Chondrocyte (in vitro differentiated cells): ENCODE measurements at regions not wholly inside any gene's neighbourhood (a gene's known extent, or its start where the extent isn't known, plus 50 kb on each side); places are given as distances from the start of the nearest gene placed in this dataset.

Experiments used
- DNase-seq: peaks from one replicate; pipeline ENCODE4 v3.0.0; 2021; ENCODE audit warnings: mixed read lengths, low spot score
- H3K27ac Mint-ChIP-seq: one replicate; pipeline ENCODE4 v1.8.0; 2021; ENCODE audit warnings: mild to moderate bottlenecking, moderate library complexity, mixed read lengths; ENCODE audit not compliant: unreplicated experiment
- H3K27me3 Mint-ChIP-seq: 2 replicates; pipeline ENCODE4 v1.8.0; 2021; ENCODE audit warnings: low read depth, mixed read lengths
- H3K36me3 Mint-ChIP-seq: 2 replicates; pipeline ENCODE4 v1.8.0; 2021; ENCODE audit warnings: low read depth, mixed read lengths
- H3K4me1 Mint-ChIP-seq: 2 replicates; pipeline ENCODE4 v1.8.0; 2021; ENCODE audit warnings: low read depth, mild to moderate bottlenecking, mixed read lengths
- H3K4me3 Mint-ChIP-seq: one replicate; pipeline ENCODE4 v1.8.0; 2021; ENCODE audit warnings: mild to moderate bottlenecking, moderate library complexity, mixed read lengths; ENCODE audit not compliant: unreplicated experiment
- H3K9me3 Mint-ChIP-seq: 2 replicates; pipeline ENCODE4 v1.8.0; 2021; ENCODE audit warnings: low read depth, mixed read lengths
- CTCF ChIP-seq: fragments of 200-600 bp; sonication (generic); IDR thresholded peaks from 2 replicates; pipeline ENCODE4 v1.5.0; 2021; ENCODE audit warnings: antibody characterized with exemption, mild to moderate bottlenecking, moderate library complexity

GRCh38 chr4:66959207-66959606 is 586.1 kb downstream of the CENPC start:
- H3K4me1 Mint-ChIP-seq = no peaks in the 10 kb centered on the region
- peaks cover 5% of the 10 kb centered on the region for H3K27me3 Mint-ChIP-seq
- DNase-seq = no peak
- no peak overlapping the region for H3K4me3 Mint-ChIP-seq
- H3K27ac Mint-ChIP-seq = no peak overlapping the region
- no peaks in the 10 kb centered on the region for H3K36me3 Mint-ChIP-seq
- peaks cover 4% of the 10 kb centered on the region for H3K9me3 Mint-ChIP-seq
- TF ChIP-seq CTCF = no peak

- no peaks in the 10 kb centered on the region for H3K4me1 Mint-ChIP-seq
- H3K36me3 Mint-ChIP-seq = no peaks in the 10 kb centered on the region
- H3K27me3 Mint-ChIP-seq = peaks cover 12% of the 10 kb centered on the region
- no peak overlapping the region for H3K4me3 Mint-ChIP-seq
- no peak overlapping the region for H3K27ac Mint-ChIP-seq
- TF ChIP-seq CTCF = no peak
- no peak for DNase-seq
- H3K9me3 Mint-ChIP-seq = peaks cover 4% of the 10 kb centered on the region
These were observed 588.5 kb downstream of the CENPC start for GRCh38 chr4:66956852-66957251.

DNA sequence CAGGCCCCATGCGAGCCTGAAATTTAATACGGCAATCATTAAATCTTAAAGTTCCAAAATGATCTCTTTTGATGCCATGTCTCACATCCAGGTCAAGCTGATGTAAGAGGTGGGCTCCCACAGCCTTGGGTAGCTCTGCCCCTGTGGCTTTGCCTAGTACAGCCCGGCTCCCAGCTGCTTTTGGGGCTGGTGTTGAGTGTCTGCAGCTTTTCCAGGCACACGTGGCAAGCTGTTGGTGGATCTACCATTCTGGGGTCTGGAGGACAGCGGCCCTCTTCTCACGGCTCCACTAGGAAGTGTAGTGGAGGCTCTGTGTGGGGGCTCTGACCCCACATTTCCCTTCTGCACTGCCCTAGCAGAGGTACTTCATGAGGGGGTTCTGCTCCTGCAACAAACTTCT is 588.9 kb downstream of the CENPC start:
- Mint-ChIP-seq H3K36me3 (no peaks in the 10 kb centered on the region), H3K4me3 (no peak overlapping the region), H3K4me1 (no peaks in the 10 kb centered on the region), H3K27ac (no peak overlapping the region), H3K27me3 (peaks cover 16% of the 10 kb centered on the region), H3K9me3 (peaks cover 4% of the 10 kb centered on the region)
- no peak for TF ChIP-seq CTCF
- DNase-seq = no peak

DNA sequence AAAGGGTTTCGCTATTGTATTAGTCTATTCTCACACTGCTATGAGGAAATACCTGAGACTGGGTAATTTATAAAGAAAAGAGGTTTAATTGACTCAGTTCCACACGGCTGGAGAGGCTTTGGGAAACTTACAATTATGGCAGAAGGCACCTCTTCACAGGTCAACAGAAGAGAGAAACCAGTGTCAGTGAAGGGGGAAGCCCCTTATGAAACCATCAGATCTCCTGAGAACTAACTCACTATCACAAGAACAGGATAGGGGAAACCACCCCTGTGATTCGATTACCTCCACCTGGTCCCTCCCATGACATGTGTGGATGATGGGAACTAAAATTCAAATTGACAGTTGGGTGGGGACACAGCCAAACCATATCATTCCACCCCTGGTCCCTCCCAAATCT is 589.5 kb downstream of the CENPC start:
- peaks cover 12% of the 10 kb centered on the region for H3K27me3 Mint-ChIP-seq
- peaks cover 4% of the 10 kb centered on the region for H3K9me3 Mint-ChIP-seq
- no peak for TF ChIP-seq CTCF
- no peak overlapping the region for H3K27ac Mint-ChIP-seq
- no peak overlapping the region for H3K4me3 Mint-ChIP-seq
- H3K36me3 Mint-ChIP-seq = no peaks in the 10 kb centered on the region
- no peak for DNase-seq
- H3K4me1 Mint-ChIP-seq = no peaks in the 10 kb centered on the region

DNA sequence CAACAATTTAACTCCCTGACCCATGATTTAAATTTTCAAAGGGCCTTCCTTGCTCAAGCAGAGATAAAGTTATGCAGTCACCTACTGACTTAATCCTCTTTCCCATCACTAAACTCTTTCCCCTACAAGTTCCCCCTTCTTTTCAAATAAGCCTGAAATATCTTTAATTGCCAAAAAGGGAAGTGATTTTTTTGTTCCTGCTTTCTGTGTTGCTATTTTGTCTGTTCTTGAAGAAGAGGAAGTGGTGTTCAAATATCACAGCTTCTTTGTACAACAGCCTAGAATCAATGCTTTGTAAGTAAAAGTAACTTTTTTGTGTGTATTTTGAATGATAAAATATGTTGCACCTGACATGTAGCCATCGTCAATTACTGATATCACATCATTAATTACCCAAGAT is 595.9 kb downstream of the CENPC start:
- no peak for DNase-seq
- Mint-ChIP-seq H3K36me3 (no peaks in the 10 kb centered on the region), H3K9me3 (no peaks in the 10 kb centered on the region), H3K4me3 (no peak overlapping the region), H3K27me3 (peaks cover 12% of the 10 kb centered on the region), H3K4me1 (no peaks in the 10 kb centered on the region), H3K27ac (no peak overlapping the region)
- no peak for TF ChIP-seq CTCF
